ENCODE measurements at regions not wholly inside any gene's neighbourhood (a gene's known extent, or its start where the extent isn't known, plus 50 kb on each side); places are given as distances from the start of the nearest gene placed in this dataset.

DNA sequence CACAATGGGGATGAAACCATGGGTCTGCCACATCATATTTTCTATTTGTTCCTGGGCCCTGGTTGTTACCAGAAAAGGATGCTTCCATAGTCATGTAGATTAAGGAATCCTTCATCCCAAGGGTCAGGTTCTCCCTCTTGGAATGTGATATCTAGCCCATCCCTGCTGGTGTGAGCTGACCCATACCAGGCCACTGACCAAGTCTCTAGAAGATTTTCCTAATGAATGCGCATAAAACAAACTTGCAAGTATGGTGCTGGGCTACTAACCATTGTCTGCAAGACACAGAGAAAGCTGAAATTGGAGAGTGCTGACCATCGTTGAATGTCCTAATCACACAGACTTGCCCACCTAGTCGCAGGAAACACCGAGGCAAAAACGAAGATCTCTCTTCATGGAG is 972.6 kb downstream of the EFNA5 start:
- Histone ChIP-seq H3K9ac (ENCODE audit: insufficient read length) (no peak overlapping the region), H3K9me3 (ENCODE audit: low read depth, low read length) (no peaks in the 10 kb centered on the region), H3K36me3 (ENCODE audit: insufficient read depth, low read length) (no peaks in the 10 kb centered on the region), H3K27ac (no peak overlapping the region), H3K4me3 (no peak overlapping the region)
- no peak for TF ChIP-seq POLR2AphosphoS5 (IDR thresholded peaks at IDR 0.05; ENCODE audit: borderline replicate concordance, low read depth, low read length)
- no peak for TF ChIP-seq EZH2 (IDR thresholded peaks at IDR 0.05)
- no peak for DNase-seq (ENCODE audit: low read depth, low spot score)

- no peak for DNase-seq (ENCODE audit: low read depth, low spot score)
- H3K4me3 ChIP-seq: no peak overlapping the region
- H3K9me3 ChIP-seq (ENCODE audit: low read depth, low read length): no peaks in the 10 kb centered on the region
- TF ChIP-seq FOXP2 (optimal IDR thresholded peaks at IDR 0.05; ENCODE audit: control extremely low read depth, extremely low read length, insufficient read depth) (no peak), EZH2 (IDR thresholded peaks at IDR 0.05) (no peak), POLR2AphosphoS5 (IDR thresholded peaks at IDR 0.05; ENCODE audit: borderline replicate concordance, low read depth, low read length) (no peak)
- no peak overlapping the region for H3K9ac ChIP-seq (ENCODE audit: insufficient read length)
- H3K27ac ChIP-seq: no peak overlapping the region
- no peaks in the 10 kb centered on the region for H3K36me3 ChIP-seq (ENCODE audit: insufficient read depth, low read length)
Measured at GRCh38 chr5:106691701-106692100, 979.0 kb downstream of the EFNA5 start.

DNA sequence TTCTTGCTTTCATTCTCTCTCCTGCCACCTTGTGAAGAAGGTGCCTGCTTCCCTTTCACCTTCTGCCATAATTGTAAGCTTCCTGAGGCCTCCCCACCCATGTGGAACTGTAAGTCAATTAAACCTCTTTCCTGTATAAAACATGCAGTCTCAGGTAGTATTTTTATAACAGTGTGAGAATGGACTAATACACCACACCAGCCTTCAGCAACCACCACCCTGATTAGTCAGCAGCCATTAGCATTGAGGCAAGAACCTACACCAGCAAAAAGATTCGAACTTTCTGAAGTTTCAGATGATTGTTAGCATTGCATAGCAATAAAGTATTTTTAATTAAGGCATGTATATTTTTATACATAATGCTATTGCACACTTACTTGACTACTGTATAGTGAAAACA is 980.2 kb downstream of the EFNA5 start:
- no peak overlapping the region for H3K4me3 ChIP-seq
- H3K36me3 ChIP-seq (ENCODE audit: insufficient read depth, low read length): no peaks in the 10 kb centered on the region
- TF ChIP-seq FOXP2 (optimal IDR thresholded peaks at IDR 0.05; ENCODE audit: control extremely low read depth, extremely low read length, insufficient read depth) (no peak), EZH2 (IDR thresholded peaks at IDR 0.05) (no peak), POLR2AphosphoS5 (IDR thresholded peaks at IDR 0.05; ENCODE audit: borderline replicate concordance, low read depth, low read length) (no peak)
- no peak overlapping the region for H3K27ac ChIP-seq
- H3K9me3 ChIP-seq (ENCODE audit: low read depth, low read length): no peaks in the 10 kb centered on the region
- no peak for DNase-seq (ENCODE audit: low read depth, low spot score)
- H3K9ac ChIP-seq (ENCODE audit: insufficient read length): no peak overlapping the region

- H3K9ac ChIP-seq (ENCODE audit: insufficient read length): no peak overlapping the region
- DNase-seq (ENCODE audit: low read depth, low spot score): no peak
- H3K9me3 ChIP-seq (ENCODE audit: low read depth, low read length): no peaks in the 10 kb centered on the region
- no peak overlapping the region for H3K4me3 ChIP-seq
- TF ChIP-seq POLR2AphosphoS5 (IDR thresholded peaks at IDR 0.05; ENCODE audit: borderline replicate concordance, low read depth, low read length): no peak
- TF ChIP-seq EZH2 (IDR thresholded peaks at IDR 0.05): no peak
- no peak for TF ChIP-seq FOXP2 (optimal IDR thresholded peaks at IDR 0.05; ENCODE audit: control extremely low read depth, extremely low read length, insufficient read depth)
- H3K27ac ChIP-seq: no peak overlapping the region
- H3K36me3 ChIP-seq (ENCODE audit: insufficient read depth, low read length): no peaks in the 10 kb centered on the region
Measured at GRCh38 chr5:106680330-106680729, 990.4 kb downstream of the EFNA5 start.

GRCh38 chr5:106677057-106677456 is 993.7 kb downstream of the EFNA5 start:
- TF ChIP-seq POLR2AphosphoS5 (IDR thresholded peaks at IDR 0.05; ENCODE audit: borderline replicate concordance, low read depth, low read length) (no peak), EZH2 (IDR thresholded peaks at IDR 0.05) (no peak), FOXP2 (optimal IDR thresholded peaks at IDR 0.05; ENCODE audit: control extremely low read depth, extremely low read length, insufficient read depth) (no peak)

GRCh38 chr5:106675687-106676086 is 995.0 kb downstream of the EFNA5 start:
- Histone ChIP-seq H3K9me3 (ENCODE audit: low read depth, low read length) (no peaks in the 10 kb centered on the region), H3K9ac (ENCODE audit: insufficient read length) (no peak overlapping the region), H3K4me3 (no peak overlapping the region), H3K36me3 (ENCODE audit: insufficient read depth, low read length) (no peaks in the 10 kb centered on the region), H3K27ac (no peak overlapping the region)
- no peak for TF ChIP-seq POLR2AphosphoS5 (IDR thresholded peaks at IDR 0.05; ENCODE audit: borderline replicate concordance, low read depth, low read length)
- no peak for TF ChIP-seq EZH2 (IDR thresholded peaks at IDR 0.05)
- no peak for TF ChIP-seq FOXP2 (optimal IDR thresholded peaks at IDR 0.05; ENCODE audit: control extremely low read depth, extremely low read length, insufficient read depth)
- no peak for DNase-seq (ENCODE audit: low read depth, low spot score)

More at GRCh38 chr5:106677057-106677456, 993.7 kb downstream of the EFNA5 start:
- DNase-seq (ENCODE audit: low read depth, low spot score): no peak
- no peak overlapping the region for H3K9ac ChIP-seq (ENCODE audit: insufficient read length)
- no peak overlapping the region for H3K4me3 ChIP-seq
- no peaks in the 10 kb centered on the region for H3K9me3 ChIP-seq (ENCODE audit: low read depth, low read length)
- H3K36me3 ChIP-seq (ENCODE audit: insufficient read depth, low read length): no peaks in the 10 kb centered on the region
- H3K27ac ChIP-seq: no peak overlapping the region

GRCh38 chr5:106673941-106674340 is 996.8 kb downstream of the EFNA5 start:
- Histone ChIP-seq H3K4me3 (no peak overlapping the region), H3K27ac (no peak overlapping the region), H3K36me3 (ENCODE audit: insufficient read depth, low read length) (no peaks in the 10 kb centered on the region), H3K9me3 (ENCODE audit: low read depth, low read length) (no peaks in the 10 kb centered on the region), H3K9ac (ENCODE audit: insufficient read length) (no peak overlapping the region)
- TF ChIP-seq FOXP2 (optimal IDR thresholded peaks at IDR 0.05; ENCODE audit: control extremely low read depth, extremely low read length, insufficient read depth): no peak
- no peak for TF ChIP-seq POLR2AphosphoS5 (IDR thresholded peaks at IDR 0.05; ENCODE audit: borderline replicate concordance, low read depth, low read length)
- DNase-seq (ENCODE audit: low read depth, low spot score): no peak

GRCh38 chr5:106661866-106662265 is 1008.9 kb downstream of the EFNA5 start:
- Histone ChIP-seq H3K27ac (no peak overlapping the region), H3K36me3 (ENCODE audit: insufficient read depth, low read length) (no peaks in the 10 kb centered on the region), H3K9me3 (ENCODE audit: low read depth, low read length) (no peaks in the 10 kb centered on the region), H3K4me3 (no peak overlapping the region), H3K9ac (ENCODE audit: insufficient read length) (no peak overlapping the region)
- TF ChIP-seq FOXP2 (optimal IDR thresholded peaks at IDR 0.05; ENCODE audit: control extremely low read depth, extremely low read length, insufficient read depth) (no peak), EZH2 (IDR thresholded peaks at IDR 0.05) (no peak), POLR2AphosphoS5 (IDR thresholded peaks at IDR 0.05; ENCODE audit: borderline replicate concordance, low read depth, low read length) (no peak)
- no peak for DNase-seq (ENCODE audit: low read depth, low spot score)

DNA sequence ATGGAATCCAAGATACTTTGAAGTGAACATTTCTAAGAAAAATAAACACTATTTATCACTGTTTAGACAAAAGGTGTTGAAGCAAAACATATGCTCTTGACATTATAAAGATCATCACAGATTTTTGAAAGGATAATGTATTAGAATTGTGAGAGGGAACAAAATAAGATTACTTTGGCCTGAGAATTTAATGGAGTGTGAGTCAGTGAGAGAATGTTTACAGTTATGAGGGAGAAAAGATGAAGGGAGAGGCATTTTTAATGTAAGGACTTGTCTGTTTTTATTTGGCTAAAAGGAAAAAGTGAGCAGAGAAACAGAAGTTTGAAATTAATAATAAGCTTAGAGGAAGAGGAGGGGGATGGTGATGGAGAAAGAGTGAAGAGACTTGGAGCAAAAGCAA is 1010.1 kb downstream of the EFNA5 start:
- Histone ChIP-seq H3K4me3 (no peak overlapping the region), H3K9ac (ENCODE audit: insufficient read length) (no peak overlapping the region), H3K27ac (no peak overlapping the region), H3K9me3 (ENCODE audit: low read depth, low read length) (no peaks in the 10 kb centered on the region), H3K36me3 (ENCODE audit: insufficient read depth, low read length) (no peaks in the 10 kb centered on the region)
- TF ChIP-seq POLR2AphosphoS5 (IDR thresholded peaks at IDR 0.05; ENCODE audit: borderline replicate concordance, low read depth, low read length): no peak
- no peak for DNase-seq (ENCODE audit: low read depth, low spot score)

Measured in SK-N-MC (cell line).